ENCODE measurements at regions not wholly inside any gene's neighbourhood (a gene's known extent, or its start where the extent isn't known, plus 50 kb on each side); places are given as distances from the start of the nearest gene placed in this dataset.

DNA sequence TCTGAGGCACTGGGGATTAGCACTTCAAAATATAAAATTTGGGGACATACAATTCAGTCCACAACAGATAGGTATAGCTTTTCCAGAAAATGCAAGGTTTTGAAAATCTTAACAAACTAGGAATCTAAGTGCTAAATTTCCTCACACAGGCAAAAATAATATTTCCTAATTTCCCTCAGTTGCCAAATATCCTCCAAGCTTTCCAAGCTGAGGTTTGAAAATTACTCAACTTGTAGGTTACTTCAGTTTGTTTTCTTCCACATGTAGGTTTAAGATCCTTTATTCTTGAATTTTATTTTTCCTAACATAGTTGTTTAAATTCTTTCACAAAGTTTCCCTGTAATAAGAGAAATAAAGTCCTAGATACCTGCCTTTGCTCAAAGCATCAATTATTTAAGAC lies 192.9 kb upstream of the NRXN1 start:
- TF ChIP-seq, protein P1, sequence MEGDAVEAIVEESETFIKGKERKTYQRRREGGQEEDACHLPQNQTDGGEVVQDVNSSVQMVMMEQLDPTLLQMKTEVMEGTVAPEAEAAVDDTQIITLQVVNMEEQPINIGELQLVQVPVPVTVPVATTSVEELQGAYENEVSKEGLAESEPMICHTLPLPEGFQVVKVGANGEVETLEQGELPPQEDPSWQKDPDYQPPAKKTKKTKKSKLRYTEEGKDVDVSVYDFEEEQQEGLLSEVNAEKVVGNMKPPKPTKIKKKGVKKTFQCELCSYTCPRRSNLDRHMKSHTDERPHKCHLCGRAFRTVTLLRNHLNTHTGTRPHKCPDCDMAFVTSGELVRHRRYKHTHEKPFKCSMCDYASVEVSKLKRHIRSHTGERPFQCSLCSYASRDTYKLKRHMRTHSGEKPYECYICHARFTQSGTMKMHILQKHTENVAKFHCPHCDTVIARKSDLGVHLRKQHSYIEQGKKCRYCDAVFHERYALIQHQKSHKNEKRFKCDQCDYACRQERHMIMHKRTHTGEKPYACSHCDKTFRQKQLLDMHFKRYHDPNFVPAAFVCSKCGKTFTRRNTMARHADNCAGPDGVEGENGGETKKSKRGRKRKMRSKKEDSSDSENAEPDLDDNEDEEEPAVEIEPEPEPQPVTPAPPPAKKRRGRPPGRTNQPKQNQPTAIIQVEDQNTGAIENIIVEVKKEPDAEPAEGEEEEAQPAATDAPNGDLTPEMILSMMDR (IDR thresholded peaks at IDR 0.05), result no peak
- no peak for TF ChIP-seq POLR2A (IDR thresholded peaks at IDR 0.05)
